ENCODE measurements at regions not wholly inside any gene's neighbourhood (a gene's known extent, or its start where the extent isn't known, plus 50 kb on each side); places are given as distances from the start of the nearest gene placed in this dataset.
A peak's percentile ranks its signal among the peaks of the same experiment; 100 is the strongest.

GRCh38 chr3:170703121-170703588 lies 117.3 kb upstream of the SLC7A14 start:
- CTCF ChIA-PET = interaction anchor here (0.8 to 2.2 kb wide), 5 partner anchors 14 to 109 kb away, joined by 3 to 11 read pairs (median 3); no protein-coding TSS in a partner anchor
- Histone ChIP-seq H3K9me1 (replicated peaks; ENCODE audit: control insufficient read depth, extremely low read depth, insufficient read depth, low read length) (no peaks in the 10 kb centered on the region), H3K4me3 (replicated peaks in 1 of 3; ENCODE audit: insufficient read depth in 1 of 3, low read depth in 1 of 3, low read length in 3 of 3) (no peak overlapping the region), H3K79me2 (ENCODE audit: control insufficient read depth, insufficient read depth, low read length) (no peaks in the 10 kb centered on the region), H3K4me1 (ENCODE audit: control insufficient read depth, extremely low read depth, insufficient read depth, low read length) (peaks cover 9% of the 10 kb centered on the region), H3K9me3 (replicated peaks; ENCODE audit: control insufficient read depth, insufficient read depth, low read length) (no peaks in the 10 kb centered on the region), H3K9ac (replicated peaks; ENCODE audit: extremely low read depth, insufficient read depth, low read length) (no peak overlapping the region), H3K4me2 (ENCODE audit: insufficient read depth, low read length) (no peak overlapping the region), H3K36me3 (ENCODE audit: control insufficient read depth in 2 of 2, extremely low read depth in 1 of 2, insufficient read depth in 2 of 2, low read length in 2 of 2) (no peaks in the 10 kb centered on the region), H3K27ac (ENCODE audit: insufficient read depth, low read depth, low read length) (peak overlapping the region; percentile 26), H2AFZ (ENCODE audit: low read depth, low read length) (peak overlapping the region; percentile 78), H4K20me1 (replicated peaks; ENCODE audit: control insufficient read depth, extremely low read depth, insufficient read depth, low read length) (no peaks in the 10 kb centered on the region), H3K27me3 (ENCODE audit: control insufficient read depth in 2 of 2, insufficient read depth in 2 of 2, low read length in 2 of 2) (no peaks in the 10 kb centered on the region)
- POLR2A ChIA-PET = interaction anchor here (0.5 kb wide), 1 partner anchor 100 kb away, joined by 3 read pairs; no protein-coding TSS in a partner anchor
- intact Hi-C loops (cut with micrococcal nuclease) (no loop called here), dilution Hi-C loops (cut with MboI; ENCODE audit: extremely low pct_ligation_motif_present, low sequenced_read_pairs) (no loop called here)
- no TSS peak for BruUV-seq (replicated peaks)
- DNase-seq (ENCODE audit: low read depth, low spot score) = peak; percentile 56
- FAIRE-seq = peak; percentile 47
- peak; percentile 38 for TF ChIP-seq JUN (IDR thresholded peaks at IDR 0.05; ENCODE audit: borderline replicate concordance, insufficient read depth, insufficient read length, low read depth)
- no peak for TF ChIP-seq POLR2A (IDR thresholded peaks at IDR 0.05; ENCODE audit: low read depth, low read length)
- TF ChIP-seq MAX (IDR thresholded peaks at IDR 0.05; ENCODE audit: insufficient read depth, insufficient read length) = no peak
- no peak for TF ChIP-seq MYC (IDR thresholded peaks at IDR 0.05; ENCODE audit: low read depth, low read length)
- TF ChIP-seq GATA2 (IDR thresholded peaks at IDR 0.05; ENCODE audit: insufficient read depth, insufficient read length, low read depth, low read length) = peak; percentile 46
- peak; percentile 63 for TF ChIP-seq FOS (IDR thresholded peaks at IDR 0.05; ENCODE audit: borderline replicate concordance, insufficient read depth, low read length)
- TF ChIP-seq POLR2AphosphoS5 (IDR thresholded peaks at IDR 0.05; ENCODE audit: insufficient read depth, low read depth, low read length) = no peak
- TF ChIP-seq EZH2 (IDR thresholded peaks at IDR 0.05; ENCODE audit: borderline replicate concordance, low read depth, low read length, severe bottlenecking) = no peak
